Prostate gland (tissue), 2 donors: ENCODE measurements at regions not wholly inside any gene's neighbourhood (a gene's known extent, or its start where the extent isn't known, plus 50 kb on each side); places are given as distances from the start of the nearest gene placed in this dataset.
A peak's percentile ranks its signal among the peaks of the same experiment; 100 is the strongest.

Experiments used
- CTCF ChIP-seq, 4 experiments: fragments of 200-600 bp in 2 of 4; fragments of 450-650 bp in 2 of 4; sonication (generic) in 2 of 4; IDR thresholded peaks; 1 replicate in 3 of 4; 2 replicates in 1 of 4; pipeline ENCODE4 v1.5.1; 2016 to 2019; ENCODE audit warnings: antibody characterized with exemption in 4 of 4, mild to moderate bottlenecking in 2 of 4, moderate library complexity in 2 of 4
- POLR2AphosphoS5 ChIP-seq: sonication (generic); formaldehyde crosslinking; IDR thresholded peaks from one replicate; pipeline ENCODE4 v1.6.1; 2017; ENCODE audit warnings: antibody characterized with exemption

GRCh38 chr6:12354499-12354898 lies 64.3 kb downstream of the EDN1 start:
- TF ChIP-seq CTCF (IDR thresholded peaks at IDR 0.05): no peak
- TF ChIP-seq POLR2AphosphoS5: peak; percentile 90
